ENCODE measurements at regions not wholly inside any gene's neighbourhood (a gene's known extent, or its start where the extent isn't known, plus 50 kb on each side); places are given as distances from the start of the nearest gene placed in this dataset.

GRCh38 chr16:13797718-13798117 lies 122.2 kb upstream of the ERCC4 start:
- no peak overlapping the region for H3K27ac Mint-ChIP-seq
- H3K27me3 Mint-ChIP-seq: peaks cover 7% of the 10 kb centered on the region
- H3K4me3 Mint-ChIP-seq: no peak overlapping the region
- H3K9me3 Mint-ChIP-seq (ENCODE audit: low read depth): no peaks in the 10 kb centered on the region
- no peaks in the 10 kb centered on the region for H3K36me3 Mint-ChIP-seq
- no peaks in the 10 kb centered on the region for H3K4me1 Mint-ChIP-seq (ENCODE audit: low read depth)

- Mint-ChIP-seq H3K27ac (no peak overlapping the region), H3K4me3 (no peak overlapping the region), H3K9me3 (ENCODE audit: low read depth) (no peaks in the 10 kb centered on the region), H3K4me1 (ENCODE audit: low read depth) (no peaks in the 10 kb centered on the region), H3K36me3 (no peaks in the 10 kb centered on the region), H3K27me3 (peaks cover 5% of the 10 kb centered on the region)
Measured at GRCh38 chr16:13798211-13798610, 121.7 kb upstream of the ERCC4 start.

DNA sequence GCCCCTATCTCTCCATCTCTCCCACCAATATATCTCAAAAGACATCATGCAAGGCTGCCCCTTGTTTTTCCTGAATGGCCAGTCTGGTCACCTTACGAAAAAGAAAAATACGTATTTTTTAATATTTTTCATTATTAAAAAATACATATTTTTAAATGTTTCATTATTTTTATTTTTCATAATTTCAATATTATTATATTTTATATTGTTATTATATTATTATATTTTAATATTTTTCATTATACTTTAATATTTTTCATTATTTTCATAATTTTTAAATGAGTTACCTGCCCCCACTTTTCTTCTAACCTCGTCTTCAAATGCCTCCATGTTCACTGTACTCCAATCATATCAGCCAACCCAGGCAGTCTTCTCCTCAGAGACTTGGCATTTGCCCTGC lies 116.0 kb upstream of the ERCC4 start:
- Mint-ChIP-seq H3K9me3 (ENCODE audit: low read depth) (peaks cover 6% of the 10 kb centered on the region), H3K27ac (no peak overlapping the region), H3K4me1 (ENCODE audit: low read depth) (no peaks in the 10 kb centered on the region), H3K4me3 (no peak overlapping the region), H3K36me3 (no peaks in the 10 kb centered on the region), H3K27me3 (peaks cover 10% of the 10 kb centered on the region)

DNA sequence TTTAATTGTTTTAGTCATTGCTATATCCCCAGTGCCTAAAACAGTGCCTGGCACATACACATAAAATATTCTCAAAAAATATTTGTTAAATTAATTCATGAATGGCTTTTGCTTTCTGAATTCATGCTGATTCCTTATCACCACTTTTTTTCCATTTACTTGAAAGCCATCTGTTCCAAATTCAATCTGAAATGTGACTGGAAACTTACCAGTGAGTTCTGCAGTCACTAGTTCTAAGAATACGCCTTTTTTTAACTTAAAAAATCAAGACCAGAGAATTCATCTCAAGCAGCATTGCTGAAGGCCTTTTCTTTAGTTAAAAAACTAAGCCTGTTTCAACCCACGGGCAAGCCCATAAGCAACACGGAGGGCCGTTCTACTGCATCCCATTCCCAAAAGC lies 114.0 kb upstream of the ERCC4 start:
- Mint-ChIP-seq H3K36me3 (no peaks in the 10 kb centered on the region), H3K4me1 (ENCODE audit: low read depth) (no peaks in the 10 kb centered on the region), H3K27me3 (peaks cover 11% of the 10 kb centered on the region), H3K9me3 (ENCODE audit: low read depth) (peaks cover 6% of the 10 kb centered on the region), H3K27ac (no peak overlapping the region), H3K4me3 (no peak overlapping the region)

DNA sequence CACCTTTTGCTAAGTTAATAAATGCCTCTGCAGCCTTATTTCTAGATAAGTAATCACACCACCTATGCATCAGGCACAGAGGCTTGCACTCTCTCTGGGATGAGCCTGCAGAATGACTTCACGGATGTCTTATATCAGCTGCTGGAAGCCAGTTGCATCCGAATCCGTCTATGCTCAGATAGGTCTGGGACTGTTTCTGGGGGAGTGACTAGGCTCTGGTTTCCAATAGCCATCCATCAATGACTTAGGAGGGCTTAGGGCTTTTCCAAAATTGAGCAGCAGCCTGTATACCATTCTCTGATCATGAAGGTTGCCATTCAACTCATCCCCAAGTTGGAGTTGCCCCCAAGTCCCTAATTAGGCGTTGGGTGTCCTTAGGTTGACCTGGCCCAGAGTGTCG lies 113.3 kb upstream of the ERCC4 start:
- H3K4me3 Mint-ChIP-seq: no peak overlapping the region
- H3K36me3 Mint-ChIP-seq: no peaks in the 10 kb centered on the region
- H3K27me3 Mint-ChIP-seq: peaks cover 11% of the 10 kb centered on the region
- H3K27ac Mint-ChIP-seq: no peak overlapping the region
- H3K9me3 Mint-ChIP-seq (ENCODE audit: low read depth): peaks cover 6% of the 10 kb centered on the region
- no peaks in the 10 kb centered on the region for H3K4me1 Mint-ChIP-seq (ENCODE audit: low read depth)

GRCh38 chr16:13808102-13808501 lies 111.9 kb upstream of the ERCC4 start:
- no peaks in the 10 kb centered on the region for H3K36me3 Mint-ChIP-seq
- H3K4me3 Mint-ChIP-seq: no peak overlapping the region
- peaks cover 11% of the 10 kb centered on the region for H3K27me3 Mint-ChIP-seq
- H3K9me3 Mint-ChIP-seq (ENCODE audit: low read depth): peaks cover 6% of the 10 kb centered on the region
- no peaks in the 10 kb centered on the region for H3K4me1 Mint-ChIP-seq (ENCODE audit: low read depth)
- no peak overlapping the region for H3K27ac Mint-ChIP-seq

DNA sequence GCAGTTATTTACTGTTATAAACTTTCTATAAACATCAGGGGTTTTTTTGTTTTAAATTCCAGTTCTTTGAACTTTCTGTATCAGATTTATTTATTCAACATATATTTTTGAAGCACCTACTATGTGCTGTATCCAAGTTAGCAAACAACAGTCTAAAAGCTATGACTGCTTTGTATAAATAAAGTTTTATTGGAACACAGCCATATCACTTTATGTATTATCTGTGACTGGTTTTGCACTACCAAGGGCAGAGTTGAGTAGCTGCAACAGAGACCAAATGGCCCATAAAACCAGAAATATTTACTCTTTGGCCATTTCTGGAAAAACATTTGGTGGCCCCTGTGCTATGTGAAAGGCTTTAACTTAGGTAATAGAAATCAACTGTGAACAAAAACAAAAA lies 110.2 kb upstream of the ERCC4 start:
- no peaks in the 10 kb centered on the region for H3K4me1 Mint-ChIP-seq (ENCODE audit: low read depth)
- H3K36me3 Mint-ChIP-seq: no peaks in the 10 kb centered on the region
- H3K27me3 Mint-ChIP-seq: peaks cover 5% of the 10 kb centered on the region
- no peak overlapping the region for H3K4me3 Mint-ChIP-seq
- H3K27ac Mint-ChIP-seq: no peak overlapping the region
- H3K9me3 Mint-ChIP-seq (ENCODE audit: low read depth): no peaks in the 10 kb centered on the region

- Mint-ChIP-seq H3K4me3 (no peak overlapping the region), H3K9me3 (ENCODE audit: low read depth) (peaks cover 3% of the 10 kb centered on the region), H3K27me3 (peaks cover 8% of the 10 kb centered on the region), H3K27ac (no peak overlapping the region), H3K36me3 (no peaks in the 10 kb centered on the region), H3K4me1 (ENCODE audit: low read depth) (no peaks in the 10 kb centered on the region)
Measured at GRCh38 chr16:13811834-13812233, 108.1 kb upstream of the ERCC4 start.

DNA sequence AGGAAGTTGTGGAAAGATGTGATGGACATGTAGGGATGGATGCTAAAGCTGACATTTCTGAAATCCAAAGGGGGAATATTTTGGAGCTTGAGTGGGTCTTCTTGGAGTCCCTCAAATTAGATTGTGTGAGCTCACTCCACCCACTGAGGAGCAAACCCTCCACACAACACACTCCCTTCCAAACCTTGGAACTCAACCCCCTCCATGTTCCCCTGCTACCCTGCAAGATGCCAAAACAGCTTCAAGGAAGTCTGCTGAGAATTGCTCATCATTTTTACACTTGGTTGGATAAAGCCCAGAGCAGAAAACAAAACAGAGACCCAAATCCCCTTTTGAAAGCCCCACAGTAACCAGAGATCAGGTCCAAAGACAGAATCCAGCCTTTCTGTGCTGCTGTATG lies 103.3 kb upstream of the ERCC4 start:
- peaks cover 9% of the 10 kb centered on the region for H3K27me3 Mint-ChIP-seq

DNA sequence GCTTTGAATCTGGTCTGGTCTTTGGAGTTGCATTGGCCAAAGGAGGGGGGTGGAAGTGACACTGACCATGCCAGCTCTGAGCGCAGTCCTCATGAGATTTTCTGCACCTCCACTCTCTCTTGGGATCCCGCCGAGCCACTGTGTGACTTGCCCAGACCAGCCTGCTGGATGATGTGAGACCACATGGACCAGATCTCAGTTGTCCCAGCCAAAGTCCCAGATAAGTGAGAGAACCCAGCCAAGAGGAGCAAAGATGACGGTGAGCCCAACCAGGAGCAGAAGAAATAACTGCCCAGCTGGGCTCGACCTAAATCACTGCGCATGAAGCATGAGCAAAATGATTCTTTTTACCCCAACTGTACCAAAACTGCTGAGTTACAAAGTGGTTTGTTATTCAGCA lies 96.5 kb upstream of the ERCC4 start:
- Mint-ChIP-seq H3K9me3 (ENCODE audit: low read depth) (no peaks in the 10 kb centered on the region), H3K27me3 (peaks cover 4% of the 10 kb centered on the region), H3K36me3 (no peaks in the 10 kb centered on the region), H3K4me1 (ENCODE audit: low read depth) (no peaks in the 10 kb centered on the region), H3K27ac (no peak overlapping the region), H3K4me3 (no peak overlapping the region)

More for the DNA sequence above, 103.3 kb upstream of the ERCC4 start:
- Mint-ChIP-seq H3K4me3 (no peak overlapping the region), H3K36me3 (no peaks in the 10 kb centered on the region), H3K27ac (no peak overlapping the region), H3K4me1 (ENCODE audit: low read depth) (no peaks in the 10 kb centered on the region), H3K9me3 (ENCODE audit: low read depth) (peaks cover 3% of the 10 kb centered on the region)

- H3K4me3 Mint-ChIP-seq: no peak overlapping the region
- no peak overlapping the region for H3K27ac Mint-ChIP-seq
- no peaks in the 10 kb centered on the region for H3K36me3 Mint-ChIP-seq
- H3K4me1 Mint-ChIP-seq (ENCODE audit: low read depth): no peaks in the 10 kb centered on the region
- no peaks in the 10 kb centered on the region for H3K9me3 Mint-ChIP-seq (ENCODE audit: low read depth)
- H3K27me3 Mint-ChIP-seq: peaks cover 11% of the 10 kb centered on the region
Measured at GRCh38 chr16:13829697-13830299, 90.2 kb upstream of the ERCC4 start.

- H3K4me3 Mint-ChIP-seq: no peak overlapping the region
- H3K27me3 Mint-ChIP-seq: peaks cover 11% of the 10 kb centered on the region
- no peaks in the 10 kb centered on the region for H3K9me3 Mint-ChIP-seq (ENCODE audit: low read depth)
- no peaks in the 10 kb centered on the region for H3K4me1 Mint-ChIP-seq (ENCODE audit: low read depth)
- no peaks in the 10 kb centered on the region for H3K36me3 Mint-ChIP-seq
- H3K27ac Mint-ChIP-seq: no peak overlapping the region
Measured at GRCh38 chr16:13833515-13833914, 86.4 kb upstream of the ERCC4 start.

- Mint-ChIP-seq H3K36me3 (no peaks in the 10 kb centered on the region), H3K4me3 (no peak overlapping the region), H3K9me3 (ENCODE audit: low read depth) (no peaks in the 10 kb centered on the region), H3K27ac (no peak overlapping the region), H3K27me3 (peaks cover 11% of the 10 kb centered on the region), H3K4me1 (ENCODE audit: low read depth) (no peaks in the 10 kb centered on the region)
Measured at GRCh38 chr16:13835387-13835786, 84.6 kb upstream of the ERCC4 start.

GRCh38 chr16:13835935-13836730 lies 83.8 kb upstream of the ERCC4 start:
- no peaks in the 10 kb centered on the region for H3K9me3 Mint-ChIP-seq (ENCODE audit: low read depth)
- H3K4me3 Mint-ChIP-seq: no peak overlapping the region
- no peaks in the 10 kb centered on the region for H3K36me3 Mint-ChIP-seq
- peaks cover 11% of the 10 kb centered on the region for H3K27me3 Mint-ChIP-seq
- no peak overlapping the region for H3K27ac Mint-ChIP-seq
- no peaks in the 10 kb centered on the region for H3K4me1 Mint-ChIP-seq (ENCODE audit: low read depth)

GRCh38 chr16:13838401-13839190 lies 81.4 kb upstream of the ERCC4 start:
- no peak overlapping the region for H3K27ac Mint-ChIP-seq
- no peaks in the 10 kb centered on the region for H3K9me3 Mint-ChIP-seq (ENCODE audit: low read depth)
- no peak overlapping the region for H3K4me3 Mint-ChIP-seq
- no peaks in the 10 kb centered on the region for H3K4me1 Mint-ChIP-seq (ENCODE audit: low read depth)
- peaks cover 6% of the 10 kb centered on the region for H3K27me3 Mint-ChIP-seq
- no peaks in the 10 kb centered on the region for H3K36me3 Mint-ChIP-seq

All from activated naive CD8-positive, alpha-beta T cell (primary cell).